Endodermal cell (in vitro differentiated cells): ENCODE measurements at regions not wholly inside any gene's neighbourhood (a gene's known extent, or its start where the extent isn't known, plus 50 kb on each side); places are given as distances from the start of the nearest gene placed in this dataset.

ENCODE experiments used
- DNase-seq: peaks from one replicate; pipeline ENCODE4 v3.0.0-alpha.2; 2017
- H3K27ac ChIP-seq: 2 replicates; pipeline ENCODE4 v1.5.1; 2013; ENCODE audit warnings: mild to moderate bottlenecking, low read depth, low read length, moderate library complexity
- H3K27me3 ChIP-seq: 2 replicates; pipeline ENCODE4 v1.6.1; 2013; ENCODE audit warnings: mild to moderate bottlenecking, low read length, moderate library complexity; ENCODE audit not compliant: insufficient read depth, control insufficient read depth, poor library complexity, severe bottlenecking
- H3K36me3 ChIP-seq: 2 replicates; pipeline ENCODE4 v1.7.0; 2013; ENCODE audit warnings: mild to moderate bottlenecking, low read length, moderate library complexity; ENCODE audit not compliant: control insufficient read depth, insufficient read depth
- H3K4me1 ChIP-seq: one replicate; pipeline ENCODE4 v1.7.0; 2013; ENCODE audit warnings: low read length; ENCODE audit not compliant: control insufficient read depth, insufficient read depth
- H3K4me3 ChIP-seq: 2 replicates; pipeline ENCODE4 v1.5.1; 2013; ENCODE audit warnings: mild to moderate bottlenecking, low read length, moderate library complexity
- H3K9ac ChIP-seq: 2 replicates; pipeline ENCODE4 v1.6.1; 2013; ENCODE audit warnings: mild to moderate bottlenecking, low read length, moderate library complexity; ENCODE audit not compliant: poor library complexity, severe bottlenecking; ENCODE audit errors: extremely low read depth
- H3K9me3 ChIP-seq: 2 replicates; pipeline ENCODE4 v1.6.1; 2013; ENCODE audit warnings: mild to moderate bottlenecking, low read length, moderate library complexity; ENCODE audit not compliant: control insufficient read depth
- H3K27ac Mint-ChIP-seq: 2 replicates; pipeline ENCODE4 v1.8.0; 2020; ENCODE audit warnings: mixed read lengths
- H3K27me3 Mint-ChIP-seq: 2 replicates; pipeline ENCODE4 v1.8.0; 2021; ENCODE audit warnings: mild to moderate bottlenecking, mixed read lengths; ENCODE audit not compliant: insufficient read depth
- H3K36me3 Mint-ChIP-seq: 2 replicates; pipeline ENCODE4 v1.8.0; 2020; ENCODE audit warnings: low read depth, mixed read lengths
- H3K4me1 Mint-ChIP-seq: 2 replicates; pipeline ENCODE4 v1.8.0; 2020; ENCODE audit warnings: mixed read lengths
- H3K4me3 Mint-ChIP-seq: 2 replicates; pipeline ENCODE4 v1.8.0; 2020; ENCODE audit warnings: mild to moderate bottlenecking, moderate library complexity, mixed read lengths
- H3K9me3 Mint-ChIP-seq: 2 replicates; pipeline ENCODE4 v1.8.0; 2020; ENCODE audit warnings: mild to moderate bottlenecking, mixed read lengths
- CTCF ChIP-seq: fragments of 200-600 bp; sonication (generic); conservative IDR thresholded peaks from 2 replicates; pipeline ENCODE4 v1.5.0; 2021; ENCODE audit warnings: antibody characterized with exemption, mild to moderate bottlenecking
- WGBS, 2 experiments: methylation state at CpG; one replicate each; pipeline versions ENCODE4 v1.1.5 to v1.1.7; 2013; ENCODE audit warnings: missing lambda C conversion rate in 2 of 2, mixed read lengths in 1 of 2; ENCODE audit not compliant: insufficient coverage in 1 of 2, insufficient read length in 1 of 2; 5-methylcytosine and 5-hydroxymethylcytosine counted together

- H3K36me3 Mint-ChIP-seq, result no peaks in the 10 kb centered on the region
- Histone ChIP-seq H3K27me3 (no peaks in the 10 kb centered on the region), H3K36me3 (no peaks in the 10 kb centered on the region), H3K9ac (no peak overlapping the region), H3K27ac (no peak overlapping the region), H3K9me3 (no peaks in the 10 kb centered on the region), H3K4me3 (no peak overlapping the region), H3K4me1 (no peaks in the 10 kb centered on the region)
- peaks cover 11% of the 10 kb centered on the region for H3K4me1 Mint-ChIP-seq
- peaks cover 2% of the 10 kb centered on the region for H3K27me3 Mint-ChIP-seq
- DNase-seq, result no peak
- H3K27ac Mint-ChIP-seq, result no peak overlapping the region
- no peak for TF ChIP-seq CTCF
- 91 to 92% methylated on average over 6 to 7 of the region's 7 CpGs for WGBS, 2 experiments
- peaks cover 2% of the 10 kb centered on the region for H3K9me3 Mint-ChIP-seq
- H3K4me3 Mint-ChIP-seq, result no peak overlapping the region
Observed at GRCh38 chr15:67925182-67925581, 85.3 kb upstream of the RNU6-1 start.

GRCh38 chr15:67927501-67928168 is 87.8 kb upstream of the RNU6-1 start:
- no peak for DNase-seq
- no peaks in the 10 kb centered on the region for H3K36me3 ChIP-seq
- TF ChIP-seq CTCF, result no peak

GRCh38 chr15:67928666-67929065 is 88.8 kb upstream of the RNU6-1 start:
- Mint-ChIP-seq H3K36me3 (no peaks in the 10 kb centered on the region), H3K4me1 (peaks cover 11% of the 10 kb centered on the region), H3K27ac (no peak overlapping the region), H3K9me3 (peaks cover 2% of the 10 kb centered on the region), H3K4me3 (no peak overlapping the region), H3K27me3 (peaks cover 2% of the 10 kb centered on the region)
- TF ChIP-seq CTCF, result no peak
- Histone ChIP-seq H3K36me3 (no peaks in the 10 kb centered on the region), H3K27ac (no peak overlapping the region), H3K9me3 (no peaks in the 10 kb centered on the region), H3K9ac (no peak overlapping the region), H3K27me3 (no peaks in the 10 kb centered on the region), H3K4me1 (no peaks in the 10 kb centered on the region), H3K4me3 (no peak overlapping the region)
- DNase-seq, result peak; percentile 38
- WGBS, 2 experiments, result 80 to 84% methylated on average over 4 to 6 of the region's 6 CpGs

More at GRCh38 chr15:67927501-67928168, 87.8 kb upstream of the RNU6-1 start:
- no peaks in the 10 kb centered on the region for H3K36me3 Mint-ChIP-seq
- H3K27me3 Mint-ChIP-seq, result peaks cover 2% of the 10 kb centered on the region
- H3K9me3 Mint-ChIP-seq, result peaks cover 2% of the 10 kb centered on the region
- H3K27ac ChIP-seq, result no peak overlapping the region
- H3K4me1 Mint-ChIP-seq, result peaks cover 11% of the 10 kb centered on the region
- H3K9me3 ChIP-seq, result no peaks in the 10 kb centered on the region
- no peak overlapping the region for H3K9ac ChIP-seq
- no peak overlapping the region for H3K4me3 ChIP-seq
- no peak overlapping the region for H3K27ac Mint-ChIP-seq
- no peak overlapping the region for H3K4me3 Mint-ChIP-seq
- no peaks in the 10 kb centered on the region for H3K27me3 ChIP-seq
- H3K4me1 ChIP-seq, result no peaks in the 10 kb centered on the region
- 84 to 95% methylated on average over 4 to 7 of the region's 9 CpGs for WGBS, 2 experiments
